HCT116 (cell line): ENCODE measurements at regions not wholly inside any gene's neighbourhood (a gene's known extent, or its start where the extent isn't known, plus 50 kb on each side); places are given as distances from the start of the nearest gene placed in this dataset.

ENCODE experiments used
- ATAC-seq: fragments of 200-7000 bp; cut with Tn5 transposase; 2 replicates; pipeline ENCODE4 v1.9.1; 2020; ENCODE audit warnings: mild to moderate bottlenecking, moderate library complexity
- BruUV-seq: library from RNA; stranded (reverse); fragments of 400-500 nt; replicated peaks from 2 replicates; lab custom pipeline; 2021; lab: Mats Ljungman, UMichigan
- CTCF ChIA-PET: fragments of 300-600 bp; sonication (Branson Sonifier 250); formaldehyde crosslinking; loops from one replicate; lab custom pipeline; 2021; ENCODE audit warnings: antibody characterized with exemption; lab: Charles Lee
- POLR2A ChIA-PET: fragments of 300-600, 350-600 bp; sonication (Branson Sonifier 250); formaldehyde crosslinking; loops from one replicate; lab custom pipeline; 2021; ENCODE audit warnings: antibody characterized with exemption; lab: Charles Lee
- RAD21 ChIA-PET, 2 experiments: fragments of 300-600 bp; sonication (Branson Sonifier 250); formaldehyde crosslinking; loops; one replicate each; lab custom pipeline; 2023; ENCODE audit warnings: low total read pairs in 2 of 2; ENCODE audit not compliant: uncharacterized antibody in 2 of 2, unreplicated experiment in 2 of 2, low non-redundant PET in 1 of 2; lab: Charles Lee
- DNase-seq: peaks from one replicate; pipeline ENCODE4 v3.0.0-alpha.2; 2010; ENCODE audit warnings: low read depth, low spot score
- H2AFZ ChIP-seq: fragments of 200-600 bp; shearing (Covaris generic), sonication (generic); 2 replicates; pipeline ENCODE4 v1.6.1; 2017; ENCODE audit warnings: low read depth, mixed run types, mixed read lengths, antibody characterized with exemption, low read length; ENCODE audit not compliant: poor library complexity, severe bottlenecking
- H3K27ac ChIP-seq: 2 replicates; pipeline ENCODE4 v1.5.1; 2012; ENCODE audit warnings: low read depth, low read length
- H3K27me3 ChIP-seq: fragments of 200-600 bp; sonication (generic); 2 replicates; pipeline ENCODE4 v1.6.1; 2016; ENCODE audit warnings: mixed run types, low read length, mixed read lengths; ENCODE audit not compliant: insufficient read depth
- H3K36me3 ChIP-seq, 2 experiments: fragments of 200-500 bp in 1 of 2; fragments of 200-600 bp in 1 of 2; sonication (Bioruptor generic) in 1 of 2; sonication (generic) in 1 of 2; 2 replicates each; pipeline versions ENCODE4 v1.5.1 to v1.6.1; 2014 to 2016; ENCODE audit warnings: low read length in 2 of 2, inconsistent platforms in 1 of 2, mixed read lengths in 1 of 2, mixed run types in 1 of 2; ENCODE audit not compliant: insufficient read depth in 2 of 2, control insufficient read depth in 1 of 2
- H3K4me1 ChIP-seq, 2 experiments: fragments of 200-600 bp in 1 of 2; sonication (generic) in 1 of 2; 2 replicates each; pipeline versions ENCODE4 v1.5.1 to v1.6.1; 2012 to 2017; ENCODE audit warnings: low read length in 2 of 2, inconsistent platforms in 1 of 2, mild to moderate bottlenecking in 1 of 2, mixed read lengths in 1 of 2, mixed run types in 1 of 2, moderate library complexity in 1 of 2; ENCODE audit not compliant: insufficient read depth in 2 of 2, control insufficient read depth in 1 of 2
- H3K4me2 ChIP-seq: fragments of 200-600 bp; sonication (generic); 2 replicates; pipeline ENCODE4 v1.6.1; 2017; ENCODE audit warnings: mixed run types, low read length, mixed read lengths
- H3K4me3 ChIP-seq, 2 experiments: fragments of 200-600 bp in 1 of 2; sonication (generic) in 1 of 2; replicated peaks in 1 of 2; 2 replicates each; pipeline ENCODE4 v1.5.1; 2011 to 2016; ENCODE audit warnings: low read length in 2 of 2, control low read depth in 1 of 2, low read depth in 1 of 2, mild to moderate bottlenecking in 1 of 2, mixed read lengths in 1 of 2, mixed run types in 1 of 2
- H3K79me2 ChIP-seq: fragments of 200-600 bp; sonication (generic); 2 replicates; pipeline ENCODE4 v1.6.1; 2017; ENCODE audit warnings: mild to moderate bottlenecking, mixed run types, low read length, moderate library complexity, mixed read lengths; ENCODE audit not compliant: insufficient read depth
- H3K9ac ChIP-seq: fragments of 200-600 bp; sonication (generic); 2 replicates; pipeline ENCODE4 v1.6.1; 2016; ENCODE audit warnings: low read length, mixed read lengths
- H3K9me2 ChIP-seq: fragments of 200-600 bp; sonication (generic), shearing (Covaris generic); 2 replicates; pipeline ENCODE4 v1.6.1; 2017; ENCODE audit warnings: mixed run types, mild to moderate bottlenecking, moderate library complexity; ENCODE audit not compliant: insufficient read depth
- H3K9me3 ChIP-seq, 2 experiments: fragments of 200-500 bp in 1 of 2; fragments of 200-600 bp in 1 of 2; sonication (Bioruptor generic) in 1 of 2; sonication (generic) in 1 of 2; 2 replicates each; pipeline ENCODE4 v1.6.1; 2014 to 2017; ENCODE audit warnings: low read length in 2 of 2, mixed read lengths in 2 of 2, inconsistent platforms in 1 of 2, low read depth in 1 of 2, mild to moderate bottlenecking in 1 of 2, mixed run types in 1 of 2, moderate library complexity in 1 of 2; ENCODE audit not compliant: control insufficient read depth in 1 of 2, insufficient read depth in 1 of 2
- H4K20me1 ChIP-seq: fragments of 200-600 bp; sonication (generic), shearing (Covaris generic); 2 replicates; pipeline ENCODE4 v1.6.1; 2017; ENCODE audit warnings: mixed run types, mild to moderate bottlenecking, moderate library complexity; ENCODE audit not compliant: insufficient read depth
- CBX3 ChIP-seq: IDR thresholded peaks from 2 replicates; pipeline ENCODE4 v1.6.1; 2012; ENCODE audit warnings: low read depth
- CEBPB ChIP-seq: IDR thresholded peaks from 2 replicates; pipeline ENCODE4 v1.6.1; 2012; ENCODE audit warnings: low read depth
- EGR1 ChIP-seq: IDR thresholded peaks from 2 replicates; pipeline ENCODE4 v1.6.1; 2012; ENCODE audit warnings: low read depth
- ELF1 ChIP-seq: IDR thresholded peaks from 2 replicates; pipeline ENCODE4 v1.6.1; 2012; ENCODE audit warnings: low read depth, borderline replicate concordance
- EZH2 ChIP-seq: fragments of 200-600 bp; sonication (generic); IDR thresholded peaks from 2 replicates; pipeline ENCODE4 v1.6.1; 2017; ENCODE audit warnings: antibody characterized with exemption, mixed run types
- FOSL1 ChIP-seq: IDR thresholded peaks from 2 replicates; pipeline ENCODE4 v1.6.1; 2012; ENCODE audit warnings: low read depth
- JUND ChIP-seq: IDR thresholded peaks from 2 replicates; pipeline ENCODE4 v1.6.1; 2012
- POLR2A ChIP-seq: IDR thresholded peaks from 2 replicates; pipeline ENCODE4 v1.7.0; 2011; ENCODE audit warnings: borderline replicate concordance; ENCODE audit not compliant: insufficient read depth, insufficient read length; ENCODE audit errors: extremely low read depth
- POLR2AphosphoS5 ChIP-seq: IDR thresholded peaks from 2 replicates; pipeline ENCODE4 v1.6.1; 2011; ENCODE audit warnings: mild to moderate bottlenecking, low read depth, low read length, moderate library complexity
- SRF ChIP-seq: IDR thresholded peaks from 2 replicates; pipeline ENCODE4 v1.6.1; 2012; ENCODE audit warnings: low read depth
- TCF7L2 ChIP-seq: IDR thresholded peaks from 2 replicates; pipeline ENCODE4 v1.7.0; 2011; ENCODE audit warnings: borderline replicate concordance, inconsistent platforms; ENCODE audit not compliant: insufficient read depth, insufficient read length; ENCODE audit errors: extremely low read depth
- ZNF274 ChIP-seq: fragments of 200-500 bp; sonication (Bioruptor generic); IDR thresholded peaks from 2 replicates; pipeline ENCODE4 v1.6.1; 2014; ENCODE audit warnings: mild to moderate bottlenecking, low read depth, low read length, inconsistent platforms
- intact Hi-C: fragments of 100-400 bp; cut with micrococcal nuclease; formaldehyde crosslinking; loops from 2 replicates; pipeline ENCODE4 v1.10.0; 2022
- TF ChIP-seq, protein P1 (sequence below): IDR thresholded peaks from 2 replicates; pipeline ENCODE4 v1.6.1; 2011; ENCODE audit warnings: mild to moderate bottlenecking, low read length, moderate library complexity; ENCODE audit not compliant: insufficient replicate concordance; ENCODE audit errors: extremely low read depth
- TF ChIP-seq, protein P2 (sequence below), 3 experiments: fragments of 200-600 bp in 1 of 3; sonication (generic) in 1 of 3; IDR thresholded peaks in 2 of 3; conservative IDR thresholded peaks in 1 of 3; 2 replicates each; pipeline ENCODE4 v1.5.1; 2012 to 2017; ENCODE audit warnings: low read depth in 2 of 3, low read length in 2 of 3, antibody characterized with exemption in 1 of 3, borderline replicate concordance in 1 of 3, control low read depth in 1 of 3, mild to moderate bottlenecking in 1 of 3, mixed read lengths in 1 of 3, mixed run types in 1 of 3, moderate library complexity in 1 of 3; ENCODE audit not compliant: insufficient read depth in 1 of 3
- TF ChIP-seq, protein P3 (sequence below): IDR thresholded peaks from 2 replicates; pipeline ENCODE4 v1.6.1; 2012
- TF ChIP-seq, protein P4 (sequence below): IDR thresholded peaks from 2 replicates; pipeline ENCODE4 v1.6.1; 2012; ENCODE audit warnings: low read depth

DNA sequence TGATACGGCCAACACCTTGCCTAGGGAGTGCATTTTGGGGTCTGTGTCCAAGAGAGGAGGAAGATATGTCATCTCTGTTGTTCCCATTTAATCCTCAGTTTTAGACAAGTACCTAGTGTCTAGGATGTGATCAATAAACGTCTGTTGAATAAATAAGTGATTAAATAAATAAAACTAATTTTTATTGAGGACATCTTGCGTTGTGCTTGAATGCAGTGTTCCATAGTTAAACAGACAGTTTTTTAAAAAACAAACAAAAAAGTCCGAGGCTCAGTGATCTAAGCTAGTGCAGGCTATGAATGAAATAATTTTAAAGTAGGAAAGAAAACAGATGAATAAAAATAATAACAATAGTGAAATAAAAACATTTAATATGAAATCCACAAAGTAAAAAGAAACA is 283.0 kb upstream of the MAF start:
- BruUV-seq: no TSS peak
- Histone ChIP-seq H2AFZ (no peak overlapping the region), H3K9me2 (no peaks in the 10 kb centered on the region), H4K20me1 (no peaks in the 10 kb centered on the region), H3K9ac (no peak overlapping the region), H3K4me1 (no peaks in the 10 kb centered on the region), H3K9me3 (peaks cover 33 to 46% of the 10 kb centered on the region in 2 experiments; a peak in 3 of 4 replicates), H3K27ac (no peak overlapping the region), H3K36me3 (no peaks in the 10 kb centered on the region), H3K79me2 (no peaks in the 10 kb centered on the region), H3K4me2 (no peak overlapping the region), H3K4me3 (no peak overlapping the region), H3K27me3 (no peaks in the 10 kb centered on the region)
- CTCF ChIA-PET: no interaction called here
- POLR2A ChIA-PET: no interaction called here
- ATAC-seq: no peak
- RAD21 ChIA-PET: no interaction called here
- DNase-seq: no peak
- intact Hi-C loops: no loop called here
- no peak for TF ChIP-seq EGR1
- no peak for TF ChIP-seq FOSL1
- TF ChIP-seq EZH2: no peak
- TF ChIP-seq, protein P1, sequence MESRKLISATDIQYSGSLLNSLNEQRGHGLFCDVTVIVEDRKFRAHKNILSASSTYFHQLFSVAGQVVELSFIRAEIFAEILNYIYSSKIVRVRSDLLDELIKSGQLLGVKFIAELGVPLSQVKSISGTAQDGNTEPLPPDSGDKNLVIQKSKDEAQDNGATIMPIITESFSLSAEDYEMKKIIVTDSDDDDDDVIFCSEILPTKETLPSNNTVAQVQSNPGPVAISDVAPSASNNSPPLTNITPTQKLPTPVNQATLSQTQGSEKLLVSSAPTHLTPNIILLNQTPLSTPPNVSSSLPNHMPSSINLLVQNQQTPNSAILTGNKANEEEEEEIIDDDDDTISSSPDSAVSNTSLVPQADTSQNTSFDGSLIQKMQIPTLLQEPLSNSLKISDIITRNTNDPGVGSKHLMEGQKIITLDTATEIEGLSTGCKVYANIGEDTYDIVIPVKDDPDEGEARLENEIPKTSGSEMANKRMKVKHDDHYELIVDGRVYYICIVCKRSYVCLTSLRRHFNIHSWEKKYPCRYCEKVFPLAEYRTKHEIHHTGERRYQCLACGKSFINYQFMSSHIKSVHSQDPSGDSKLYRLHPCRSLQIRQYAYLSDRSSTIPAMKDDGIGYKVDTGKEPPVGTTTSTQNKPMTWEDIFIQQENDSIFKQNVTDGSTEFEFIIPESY: no peak
- TF ChIP-seq, protein P2, sequence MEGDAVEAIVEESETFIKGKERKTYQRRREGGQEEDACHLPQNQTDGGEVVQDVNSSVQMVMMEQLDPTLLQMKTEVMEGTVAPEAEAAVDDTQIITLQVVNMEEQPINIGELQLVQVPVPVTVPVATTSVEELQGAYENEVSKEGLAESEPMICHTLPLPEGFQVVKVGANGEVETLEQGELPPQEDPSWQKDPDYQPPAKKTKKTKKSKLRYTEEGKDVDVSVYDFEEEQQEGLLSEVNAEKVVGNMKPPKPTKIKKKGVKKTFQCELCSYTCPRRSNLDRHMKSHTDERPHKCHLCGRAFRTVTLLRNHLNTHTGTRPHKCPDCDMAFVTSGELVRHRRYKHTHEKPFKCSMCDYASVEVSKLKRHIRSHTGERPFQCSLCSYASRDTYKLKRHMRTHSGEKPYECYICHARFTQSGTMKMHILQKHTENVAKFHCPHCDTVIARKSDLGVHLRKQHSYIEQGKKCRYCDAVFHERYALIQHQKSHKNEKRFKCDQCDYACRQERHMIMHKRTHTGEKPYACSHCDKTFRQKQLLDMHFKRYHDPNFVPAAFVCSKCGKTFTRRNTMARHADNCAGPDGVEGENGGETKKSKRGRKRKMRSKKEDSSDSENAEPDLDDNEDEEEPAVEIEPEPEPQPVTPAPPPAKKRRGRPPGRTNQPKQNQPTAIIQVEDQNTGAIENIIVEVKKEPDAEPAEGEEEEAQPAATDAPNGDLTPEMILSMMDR (IDR thresholded peaks at IDR 0.05 in 2 of 3, conservative IDR thresholded peaks at IDR 0.05 in 1 of 3; ENCODE audit: borderline replicate concordance in 1 of 3, insufficient read depth in 1 of 3, low read depth in 2 of 3, low read length in 2 of 3): no peak
- TF ChIP-seq POLR2A: no peak
- TF ChIP-seq CBX3: no peak
- no peak for TF ChIP-seq CEBPB
- TF ChIP-seq, protein P3, sequence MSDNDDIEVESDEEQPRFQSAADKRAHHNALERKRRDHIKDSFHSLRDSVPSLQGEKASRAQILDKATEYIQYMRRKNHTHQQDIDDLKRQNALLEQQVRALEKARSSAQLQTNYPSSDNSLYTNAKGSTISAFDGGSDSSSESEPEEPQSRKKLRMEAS: no peak
- no peak for TF ChIP-seq TCF7L2
- no peak for TF ChIP-seq SRF
- TF ChIP-seq ZNF274: no peak
- TF ChIP-seq JUND: no peak
- no peak for TF ChIP-seq POLR2AphosphoS5
- TF ChIP-seq, protein P4, sequence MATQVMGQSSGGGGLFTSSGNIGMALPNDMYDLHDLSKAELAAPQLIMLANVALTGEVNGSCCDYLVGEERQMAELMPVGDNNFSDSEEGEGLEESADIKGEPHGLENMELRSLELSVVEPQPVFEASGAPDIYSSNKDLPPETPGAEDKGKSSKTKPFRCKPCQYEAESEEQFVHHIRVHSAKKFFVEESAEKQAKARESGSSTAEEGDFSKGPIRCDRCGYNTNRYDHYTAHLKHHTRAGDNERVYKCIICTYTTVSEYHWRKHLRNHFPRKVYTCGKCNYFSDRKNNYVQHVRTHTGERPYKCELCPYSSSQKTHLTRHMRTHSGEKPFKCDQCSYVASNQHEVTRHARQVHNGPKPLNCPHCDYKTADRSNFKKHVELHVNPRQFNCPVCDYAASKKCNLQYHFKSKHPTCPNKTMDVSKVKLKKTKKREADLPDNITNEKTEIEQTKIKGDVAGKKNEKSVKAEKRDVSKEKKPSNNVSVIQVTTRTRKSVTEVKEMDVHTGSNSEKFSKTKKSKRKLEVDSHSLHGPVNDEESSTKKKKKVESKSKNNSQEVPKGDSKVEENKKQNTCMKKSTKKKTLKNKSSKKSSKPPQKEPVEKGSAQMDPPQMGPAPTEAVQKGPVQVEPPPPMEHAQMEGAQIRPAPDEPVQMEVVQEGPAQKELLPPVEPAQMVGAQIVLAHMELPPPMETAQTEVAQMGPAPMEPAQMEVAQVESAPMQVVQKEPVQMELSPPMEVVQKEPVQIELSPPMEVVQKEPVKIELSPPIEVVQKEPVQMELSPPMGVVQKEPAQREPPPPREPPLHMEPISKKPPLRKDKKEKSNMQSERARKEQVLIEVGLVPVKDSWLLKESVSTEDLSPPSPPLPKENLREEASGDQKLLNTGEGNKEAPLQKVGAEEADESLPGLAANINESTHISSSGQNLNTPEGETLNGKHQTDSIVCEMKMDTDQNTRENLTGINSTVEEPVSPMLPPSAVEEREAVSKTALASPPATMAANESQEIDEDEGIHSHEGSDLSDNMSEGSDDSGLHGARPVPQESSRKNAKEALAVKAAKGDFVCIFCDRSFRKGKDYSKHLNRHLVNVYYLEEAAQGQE: no peak
- TF ChIP-seq ELF1: no peak
